DOHH2 (cell line): ENCODE measurements at regions not wholly inside any gene's neighbourhood (a gene's known extent, or its start where the extent isn't known, plus 50 kb on each side); places are given as distances from the start of the nearest gene placed in this dataset.

Experiments
- H3F3A ChIP-seq: fragments of 200-600 bp; sonication (generic), shearing (Covaris generic); 2 replicates; pipeline ENCODE4 v1.6.0; 2016; ENCODE audit warnings: antibody characterized with exemption, mild to moderate bottlenecking; ENCODE audit not compliant: control insufficient read depth, insufficient read depth
- H3K27ac ChIP-seq: fragments of 200-600 bp; sonication (generic); 2 replicates; pipeline ENCODE4 v1.5.1; 2014; ENCODE audit warnings: low read depth, mild to moderate bottlenecking, low read length, moderate library complexity
- H3K27me3 ChIP-seq: fragments of 200-600 bp; sonication (generic); 2 replicates; pipeline ENCODE4 v1.6.1; 2014; ENCODE audit warnings: mild to moderate bottlenecking, low read length, mixed read lengths; ENCODE audit not compliant: control insufficient read depth
- H3K36me3 ChIP-seq: fragments of 200-600 bp; sonication (generic); 2 replicates; pipeline ENCODE4 v1.6.1; 2014; ENCODE audit warnings: mild to moderate bottlenecking, low read length, moderate library complexity, mixed read lengths; ENCODE audit not compliant: control insufficient read depth
- H3K4me1 ChIP-seq: fragments of 200-600 bp; sonication (generic); 2 replicates; pipeline ENCODE4 v1.6.1; 2014; ENCODE audit warnings: mild to moderate bottlenecking, low read length, mixed read lengths; ENCODE audit not compliant: control insufficient read depth
- H3K4me2 ChIP-seq: fragments of 200-600 bp; sonication (generic); 2 replicates; pipeline ENCODE4 v1.6.0; 2014; ENCODE audit warnings: mild to moderate bottlenecking, low read length, moderate library complexity
- H3K4me3 ChIP-seq: fragments of 200-600 bp; sonication (generic); 2 replicates; pipeline ENCODE4 v1.5.1; 2014; ENCODE audit warnings: mild to moderate bottlenecking, low read length, mixed read lengths
- H3K79me2 ChIP-seq: fragments of 200-600 bp; sonication (generic); 2 replicates; pipeline ENCODE4 v1.6.1; 2014; ENCODE audit warnings: mild to moderate bottlenecking, low read length, mixed read lengths; ENCODE audit not compliant: control insufficient read depth
- H3K9me2 ChIP-seq: fragments of 200-600 bp; sonication (generic); replicated peaks from 2 replicates; pipeline ENCODE4 v1.6.1; 2014; ENCODE audit warnings: mild to moderate bottlenecking, low read length, mixed read lengths; ENCODE audit not compliant: control insufficient read depth
- H3K9me3 ChIP-seq: fragments of 200-600 bp; sonication (generic); 2 replicates; pipeline ENCODE4 v1.6.1; 2014; ENCODE audit warnings: antibody characterized with exemption, low read length, mixed read lengths; ENCODE audit not compliant: control insufficient read depth, insufficient read depth
- H4K20me1 ChIP-seq: fragments of 200-600 bp; sonication (generic); 2 replicates; pipeline ENCODE4 v1.6.0; 2014; ENCODE audit warnings: low read depth, mild to moderate bottlenecking, antibody characterized with exemption, low read length, moderate library complexity; ENCODE audit not compliant: control insufficient read depth, insufficient read depth
- CTCF ChIP-seq: fragments of 200-600 bp; sonication (generic); IDR thresholded peaks from one replicate; pipeline ENCODE4 v1.5.1; 2014; ENCODE audit warnings: antibody characterized with exemption, mild to moderate bottlenecking, low read depth, low read length; ENCODE audit not compliant: poor library complexity, severe bottlenecking
- EZH2phosphoT487 ChIP-seq: fragments of 200-600 bp; sonication (generic); IDR thresholded peaks from 2 replicates; pipeline ENCODE4 v1.6.1; 2017; ENCODE audit warnings: borderline replicate concordance, mild to moderate bottlenecking, antibody characterized with exemption, low read length, moderate library complexity, mixed read lengths

- Histone ChIP-seq H4K20me1 (no peaks in the 10 kb centered on the region), H3K4me3 (no peak overlapping the region), H3K4me1 (no peaks in the 10 kb centered on the region), H3K79me2 (no peaks in the 10 kb centered on the region), H3K27me3 (no peaks in the 10 kb centered on the region), H3F3A (no peaks in the 10 kb centered on the region), H3K4me2 (no peak overlapping the region), H3K9me3 (peaks cover 6% of the 10 kb centered on the region; the same call in 1 of the 2 replicates), H3K36me3 (no peaks in the 10 kb centered on the region), H3K27ac (no peak overlapping the region), H3K9me2 (no peaks in the 10 kb centered on the region)
- no peak for TF ChIP-seq CTCF
- no peak for TF ChIP-seq EZH2phosphoT487
Observed at GRCh38 chr18:11251891-11252270, 102.5 kb upstream of the PIEZO2 start.

- Histone ChIP-seq H3K9me2 (no peaks in the 10 kb centered on the region), H3K9me3 (peaks cover 6% of the 10 kb centered on the region; the same call in 1 of the 2 replicates), H3K4me3 (no peak overlapping the region), H3K36me3 (no peaks in the 10 kb centered on the region), H4K20me1 (no peaks in the 10 kb centered on the region), H3K27me3 (no peaks in the 10 kb centered on the region), H3F3A (no peaks in the 10 kb centered on the region), H3K4me1 (no peaks in the 10 kb centered on the region), H3K79me2 (no peaks in the 10 kb centered on the region), H3K27ac (no peak overlapping the region), H3K4me2 (no peak overlapping the region)
- no peak for TF ChIP-seq CTCF
- TF ChIP-seq EZH2phosphoT487, result no peak
Observed at GRCh38 chr18:11251229-11251890, 102.0 kb upstream of the PIEZO2 start.

GRCh38 chr18:11249391-11249790 lies 100.0 kb upstream of the PIEZO2 start:
- Histone ChIP-seq H3F3A (no peaks in the 10 kb centered on the region), H3K4me3 (no peak overlapping the region), H4K20me1 (no peaks in the 10 kb centered on the region), H3K36me3 (no peaks in the 10 kb centered on the region), H3K79me2 (no peaks in the 10 kb centered on the region), H3K4me2 (no peak overlapping the region), H3K27me3 (no peaks in the 10 kb centered on the region), H3K9me2 (no peaks in the 10 kb centered on the region), H3K9me3 (peaks cover 6% of the 10 kb centered on the region; the same call in 1 of the 2 replicates), H3K4me1 (no peaks in the 10 kb centered on the region), H3K27ac (no peak overlapping the region)
- TF ChIP-seq EZH2phosphoT487, result no peak
- TF ChIP-seq CTCF, result no peak
